ENCODE measurements at regions not wholly inside any gene's neighbourhood (a gene's known extent, or its start where the extent isn't known, plus 50 kb on each side); places are given as distances from the start of the nearest gene placed in this dataset.

GRCh38 chr13:44271473-44271872 lies 102.2 kb upstream of the SERP2 start:
- H3K27ac ChIP-seq: peak overlapping the region; percentile 54
- DNase-seq (ENCODE audit: low read depth in 1 of 2, low spot score in 1 of 2): no peak
- peaks cover 36% of the 10 kb centered on the region for H3K4me1 ChIP-seq (ENCODE audit: low read depth)
- H3K4me3 ChIP-seq: no peak overlapping the region
- no peaks in the 10 kb centered on the region for H3K27me3 ChIP-seq
- no peaks in the 10 kb centered on the region for H3K9me3 ChIP-seq (ENCODE audit: low read depth)
- TF ChIP-seq, protein P1, sequence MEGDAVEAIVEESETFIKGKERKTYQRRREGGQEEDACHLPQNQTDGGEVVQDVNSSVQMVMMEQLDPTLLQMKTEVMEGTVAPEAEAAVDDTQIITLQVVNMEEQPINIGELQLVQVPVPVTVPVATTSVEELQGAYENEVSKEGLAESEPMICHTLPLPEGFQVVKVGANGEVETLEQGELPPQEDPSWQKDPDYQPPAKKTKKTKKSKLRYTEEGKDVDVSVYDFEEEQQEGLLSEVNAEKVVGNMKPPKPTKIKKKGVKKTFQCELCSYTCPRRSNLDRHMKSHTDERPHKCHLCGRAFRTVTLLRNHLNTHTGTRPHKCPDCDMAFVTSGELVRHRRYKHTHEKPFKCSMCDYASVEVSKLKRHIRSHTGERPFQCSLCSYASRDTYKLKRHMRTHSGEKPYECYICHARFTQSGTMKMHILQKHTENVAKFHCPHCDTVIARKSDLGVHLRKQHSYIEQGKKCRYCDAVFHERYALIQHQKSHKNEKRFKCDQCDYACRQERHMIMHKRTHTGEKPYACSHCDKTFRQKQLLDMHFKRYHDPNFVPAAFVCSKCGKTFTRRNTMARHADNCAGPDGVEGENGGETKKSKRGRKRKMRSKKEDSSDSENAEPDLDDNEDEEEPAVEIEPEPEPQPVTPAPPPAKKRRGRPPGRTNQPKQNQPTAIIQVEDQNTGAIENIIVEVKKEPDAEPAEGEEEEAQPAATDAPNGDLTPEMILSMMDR (IDR thresholded peaks at IDR 0.05; ENCODE audit: low read depth, low read length): no peak
- no peaks in the 10 kb centered on the region for H3K36me3 ChIP-seq

DNA sequence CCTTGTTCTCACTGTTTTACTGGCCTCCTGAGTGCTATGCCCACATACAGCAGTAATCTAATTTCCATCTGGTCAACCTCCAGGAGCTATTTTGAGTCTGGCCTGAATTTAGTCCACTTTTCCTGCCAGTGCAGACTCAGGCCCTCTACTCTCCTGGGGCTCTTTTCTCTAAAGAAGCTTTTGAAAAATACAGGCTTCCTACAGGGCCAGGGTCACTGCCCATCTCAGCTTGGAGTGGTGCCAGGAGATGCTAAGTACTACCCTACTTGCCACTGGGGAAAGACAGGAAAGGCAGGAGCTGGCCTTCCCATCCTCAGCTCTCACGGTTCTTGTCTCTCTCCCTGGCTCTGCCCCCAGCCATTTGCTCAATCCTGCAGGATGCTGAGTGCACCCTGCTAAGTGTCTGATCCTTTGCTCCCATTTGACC lies 101.7 kb upstream of the SERP2 start:
- Histone ChIP-seq H3K27ac (peak overlapping the region; percentile 54), H3K27me3 (no peaks in the 10 kb centered on the region)

DNA sequence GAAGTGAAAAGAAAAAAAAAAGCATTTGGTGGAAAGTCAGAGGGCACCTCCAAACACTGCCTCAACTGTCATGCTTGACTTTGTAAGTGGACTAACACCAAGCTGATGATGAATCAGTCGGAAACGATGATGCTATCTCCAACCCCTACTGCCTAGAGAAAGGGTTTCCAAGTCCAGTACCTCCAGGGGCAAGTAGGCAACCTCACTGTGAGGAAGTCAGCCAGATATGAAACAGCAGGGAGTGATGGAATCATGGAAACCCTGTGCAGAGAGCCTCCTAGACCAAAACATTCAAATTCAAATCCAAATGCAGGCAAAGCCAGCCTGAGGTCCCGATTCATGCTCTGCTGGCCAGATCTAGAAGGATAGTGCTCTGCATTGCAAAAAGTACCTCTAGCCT lies 100.9 kb upstream of the SERP2 start:
- TF ChIP-seq, protein P1 (IDR thresholded peaks at IDR 0.05; ENCODE audit: low read depth, low read length): no peak
- H3K27ac ChIP-seq: no peak overlapping the region
- H3K27me3 ChIP-seq: no peaks in the 10 kb centered on the region
- no peaks in the 10 kb centered on the region for H3K9me3 ChIP-seq (ENCODE audit: low read depth)
- peaks cover 37% of the 10 kb centered on the region for H3K4me1 ChIP-seq (ENCODE audit: low read depth)
- no peak overlapping the region for H3K4me3 ChIP-seq
- peak in 1 of 2 donors; percentile 46 for DNase-seq (ENCODE audit: low read depth in 1 of 2, low spot score in 1 of 2)
- no peaks in the 10 kb centered on the region for H3K36me3 ChIP-seq

More for the DNA sequence above, 101.7 kb upstream of the SERP2 start:
- DNase-seq (ENCODE audit: low read depth in 1 of 2, low spot score in 1 of 2): peak in 1 of 2 donors; percentile 49
- no peak overlapping the region for H3K4me3 ChIP-seq
- H3K36me3 ChIP-seq: no peaks in the 10 kb centered on the region
- no peaks in the 10 kb centered on the region for H3K9me3 ChIP-seq (ENCODE audit: low read depth)
- TF ChIP-seq, protein P1 (IDR thresholded peaks at IDR 0.05; ENCODE audit: low read depth, low read length): no peak
- H3K4me1 ChIP-seq (ENCODE audit: low read depth): peaks cover 37% of the 10 kb centered on the region

DNA sequence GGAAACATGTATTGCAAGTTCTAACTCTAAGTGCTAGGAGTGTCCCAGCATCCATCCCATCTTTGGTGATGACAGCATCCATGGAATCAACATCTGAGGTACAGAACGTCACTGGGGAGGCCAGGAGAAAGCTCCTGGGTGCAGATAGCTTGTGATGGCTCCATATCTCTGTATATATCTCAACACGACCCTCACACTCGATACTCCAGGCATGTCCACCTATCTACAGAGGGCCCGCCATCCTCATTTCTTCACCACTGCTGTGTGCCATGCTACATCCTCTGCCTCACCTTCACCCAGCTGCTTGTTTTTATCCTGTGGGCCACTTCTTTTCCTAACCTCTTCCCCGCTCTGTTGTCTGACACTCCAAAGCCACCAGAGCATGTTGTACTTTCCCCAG lies 100.4 kb upstream of the SERP2 start:
- H3K27ac ChIP-seq: no peak overlapping the region
- peaks cover 37% of the 10 kb centered on the region for H3K4me1 ChIP-seq (ENCODE audit: low read depth)
- no peaks in the 10 kb centered on the region for H3K9me3 ChIP-seq (ENCODE audit: low read depth)
- TF ChIP-seq, protein P1 (IDR thresholded peaks at IDR 0.05; ENCODE audit: low read depth, low read length): no peak
- DNase-seq (ENCODE audit: low read depth in 1 of 2, low spot score in 1 of 2): no peak
- no peak overlapping the region for H3K4me3 ChIP-seq
- no peaks in the 10 kb centered on the region for H3K27me3 ChIP-seq
- no peaks in the 10 kb centered on the region for H3K36me3 ChIP-seq

GRCh38 chr13:44273991-44274770 lies 99.4 kb upstream of the SERP2 start:
- DNase-seq (ENCODE audit: low read depth in 1 of 2, low spot score in 1 of 2): peak in 1 of 2 donors; percentile 52
- H3K4me3 ChIP-seq: no peak overlapping the region
- TF ChIP-seq, protein P1 (IDR thresholded peaks at IDR 0.05; ENCODE audit: low read depth, low read length): no peak
- peaks cover 37% of the 10 kb centered on the region for H3K4me1 ChIP-seq (ENCODE audit: low read depth)
- H3K27me3 ChIP-seq: no peaks in the 10 kb centered on the region
- H3K36me3 ChIP-seq: no peaks in the 10 kb centered on the region
- H3K27ac ChIP-seq: no peak overlapping the region
- H3K9me3 ChIP-seq (ENCODE audit: low read depth): no peaks in the 10 kb centered on the region
